HG02981 (cell line): ENCODE measurements at regions not wholly inside any gene's neighbourhood (a gene's known extent, or its start where the extent isn't known, plus 50 kb on each side); places are given as distances from the start of the nearest gene placed in this dataset.

ENCODE experiments used
- ATAC-seq: cut with Tn5 transposase; IDR thresholded peaks from one replicate; pipeline ENCODE4 v1.9.1; 2021; ENCODE audit warnings: mild to moderate bottlenecking, moderate library complexity; ENCODE audit not compliant: unreplicated experiment

DNA sequence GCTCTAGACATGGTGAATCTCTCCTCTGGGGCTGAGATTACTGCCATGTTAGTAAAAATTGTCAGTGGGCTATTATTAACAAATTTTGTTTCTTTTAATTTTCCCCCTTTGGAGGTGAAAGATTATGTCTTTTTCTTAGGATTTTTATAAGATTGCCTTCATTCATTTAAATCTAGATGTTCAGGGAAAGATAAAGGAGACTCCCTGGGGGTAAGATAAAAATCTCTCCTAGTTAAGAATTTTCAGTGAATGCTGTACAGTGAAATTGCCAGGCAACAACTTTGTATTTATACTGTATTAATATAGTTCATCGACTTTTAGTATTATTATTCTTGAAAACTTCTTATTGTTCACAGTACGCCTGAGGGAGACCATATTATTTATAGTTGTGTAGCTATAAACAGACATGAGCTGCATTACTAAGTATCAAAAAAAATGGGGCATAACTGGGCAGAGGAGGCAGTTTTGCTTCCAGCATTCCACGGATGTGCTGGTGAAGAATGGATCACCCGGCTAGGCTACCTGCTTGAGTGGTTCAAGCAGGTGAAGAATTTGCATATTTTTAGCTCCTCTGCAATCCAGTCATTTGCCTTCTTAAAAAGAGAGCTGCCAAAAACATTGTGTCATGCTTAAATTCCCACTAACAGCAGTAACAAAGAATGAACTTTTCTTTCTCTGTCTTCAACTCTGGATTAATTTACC lies 552.1 kb downstream of the DNAJB9 start:
- no peak for ATAC-seq

DNA sequence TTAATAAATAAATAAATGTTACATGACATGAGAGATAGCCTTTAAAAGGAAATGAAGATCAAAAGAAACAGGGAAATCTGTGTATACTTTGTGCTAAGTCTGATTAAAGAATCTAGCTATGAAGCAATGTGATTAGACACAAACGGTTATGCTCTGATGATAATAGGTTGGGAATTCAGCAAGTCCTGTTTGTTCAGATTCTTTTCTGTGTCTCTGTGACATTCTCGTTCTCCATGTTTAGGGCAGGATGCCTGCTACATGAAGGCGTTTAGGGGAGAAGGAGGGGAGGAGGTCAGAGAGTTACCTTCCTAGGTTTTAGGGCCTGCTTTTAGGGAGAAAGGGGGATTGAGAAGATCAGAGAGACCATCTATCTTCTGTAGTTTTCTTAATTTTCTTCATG lies 555.3 kb downstream of the DNAJB9 start:
- ATAC-seq = no peak

DNA sequence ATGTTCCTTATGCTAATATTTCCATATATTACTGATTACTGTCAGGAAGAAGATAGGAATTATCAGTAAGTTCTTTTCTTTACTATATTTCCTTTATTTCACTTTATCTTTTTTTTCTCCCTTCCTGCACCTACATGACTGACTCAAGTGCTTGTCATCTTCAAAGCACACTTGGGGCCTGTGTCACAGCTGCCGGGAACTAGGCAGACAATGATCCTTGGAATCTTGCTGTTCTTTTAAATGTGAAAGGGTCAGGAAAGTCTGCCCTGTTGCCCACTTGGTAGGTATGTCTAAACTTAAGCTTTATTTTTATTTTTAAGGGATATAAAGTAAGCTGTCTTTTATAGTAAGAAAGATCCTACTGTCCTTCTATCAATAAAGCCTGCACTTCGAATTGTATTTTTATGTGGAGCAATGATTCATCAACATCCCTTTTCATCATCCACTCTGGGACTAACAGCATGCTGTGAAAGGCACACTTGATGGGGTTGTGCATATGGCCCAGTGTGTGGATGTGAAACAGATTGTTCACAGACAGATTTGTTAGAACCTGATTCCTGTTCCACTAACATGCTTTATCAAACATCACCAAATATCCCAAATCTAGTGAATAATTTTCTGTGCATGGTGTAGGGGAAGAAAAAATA lies 556.9 kb downstream of the DNAJB9 start:
- no peak for ATAC-seq

DNA sequence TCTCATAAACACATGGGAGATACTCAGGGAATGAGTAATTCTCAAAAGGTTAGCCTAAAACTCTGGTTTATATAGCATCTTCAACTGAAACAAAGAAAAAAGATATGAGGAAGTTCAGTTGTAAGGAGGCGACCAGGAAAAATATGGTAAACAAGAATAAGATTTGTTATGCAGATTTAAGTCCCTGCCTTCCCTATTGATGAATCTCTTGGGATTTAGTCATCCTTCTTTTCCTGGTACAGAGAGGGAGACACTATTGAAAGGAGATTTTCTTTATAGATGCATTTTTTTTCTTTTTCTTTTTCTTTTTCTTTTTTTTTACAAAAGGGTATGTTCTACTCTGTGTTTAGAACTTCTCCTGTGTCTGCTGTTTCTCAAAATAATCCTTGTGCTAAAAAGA lies 557.5 kb downstream of the DNAJB9 start:
- ATAC-seq = no peak

DNA sequence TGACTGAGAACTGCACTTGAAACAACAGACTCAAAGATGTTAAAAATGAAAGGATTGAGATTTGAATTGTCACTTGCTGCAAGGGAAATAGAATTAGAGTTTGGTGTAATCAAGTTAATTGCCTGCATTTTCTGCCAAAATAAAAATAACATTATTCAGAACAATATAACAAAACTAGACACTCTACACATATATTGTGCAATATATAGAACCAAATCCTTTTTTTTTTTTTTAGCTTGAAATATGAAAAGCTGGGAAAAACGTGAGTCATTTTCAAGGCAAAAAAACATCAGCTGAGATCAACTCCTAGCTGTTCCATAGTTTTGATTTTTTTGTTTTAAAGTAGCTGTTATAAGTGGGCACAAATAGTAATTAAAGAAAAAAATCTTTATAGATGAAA lies 561.5 kb downstream of the DNAJB9 start:
- ATAC-seq = no peak

DNA sequence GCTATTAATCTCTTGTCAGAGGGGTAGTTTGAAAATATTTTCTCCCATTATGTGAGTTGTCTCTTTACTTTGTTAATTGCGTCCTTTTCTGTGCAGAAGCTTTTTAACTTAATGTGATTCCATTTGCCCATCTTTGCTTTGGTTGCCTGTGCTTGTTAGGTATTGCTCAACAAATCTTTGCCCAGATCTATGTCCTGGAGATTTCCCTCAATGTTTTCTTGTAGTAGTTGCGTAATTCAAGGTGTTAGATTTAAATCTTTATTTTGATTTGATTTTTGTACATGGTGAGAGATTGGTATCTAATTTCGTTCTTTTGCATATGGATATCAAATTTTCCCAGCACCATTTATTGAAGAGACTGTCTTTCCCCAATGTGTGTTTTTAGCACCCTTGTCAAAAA lies 567.2 kb downstream of the DNAJB9 start:
- ATAC-seq = no peak

DNA sequence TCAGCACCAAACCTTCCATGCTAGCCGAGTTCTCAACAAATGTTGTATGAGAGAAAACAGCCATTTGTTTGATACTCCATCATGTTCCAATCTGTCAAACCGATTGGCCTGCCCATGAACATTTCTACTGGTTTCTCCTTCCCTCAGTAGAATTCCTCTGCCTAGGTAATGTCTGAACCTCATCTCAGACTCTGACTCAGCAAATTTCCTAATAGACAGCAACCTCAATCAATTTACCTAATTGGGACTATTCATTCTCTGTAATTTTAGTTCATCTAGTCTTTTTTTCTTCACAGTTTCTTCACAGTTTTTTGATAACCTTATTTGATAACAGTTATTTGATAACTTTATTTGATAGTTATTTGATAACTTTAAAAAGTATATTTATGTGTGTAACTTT lies 585.1 kb downstream of the DNAJB9 start:
- ATAC-seq = no peak

DNA sequence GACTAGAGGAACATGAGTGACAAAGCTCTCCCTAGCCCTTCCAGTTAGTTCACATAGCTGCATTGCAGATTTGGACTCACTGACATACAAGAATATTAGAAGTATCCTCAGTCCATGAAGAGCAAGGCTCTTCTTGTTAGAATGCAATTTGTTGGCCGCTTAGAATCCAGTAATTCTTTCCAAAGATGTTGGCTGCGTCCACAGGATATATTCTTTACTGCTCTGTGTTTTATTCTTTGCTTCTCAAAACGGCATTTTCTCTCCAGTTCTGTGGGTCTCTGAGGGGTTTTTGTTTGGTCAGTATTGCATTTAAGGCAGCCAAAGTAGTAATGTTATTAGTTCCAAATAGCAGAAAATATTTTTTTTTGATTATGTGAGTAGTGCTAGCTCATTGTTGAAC lies 588.6 kb downstream of the DNAJB9 start:
- ATAC-seq = no peak

DNA sequence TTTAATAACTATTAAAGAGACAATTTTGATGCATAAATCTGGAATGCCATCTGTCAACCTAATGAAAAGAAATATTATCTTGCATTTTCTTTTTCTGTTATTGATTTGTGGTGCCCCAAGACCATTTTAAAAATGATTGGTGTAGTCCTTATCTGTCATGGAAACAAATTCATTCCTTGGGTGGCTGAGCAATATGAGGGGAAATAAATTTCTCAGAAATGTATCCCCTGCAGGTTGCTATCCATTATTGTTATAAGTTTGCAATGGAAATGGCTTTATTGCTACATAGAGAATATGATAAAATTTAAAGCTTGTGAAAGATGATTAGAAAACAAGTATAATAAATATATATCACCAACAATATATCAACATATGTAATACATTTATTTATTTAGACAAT lies 607.0 kb downstream of the DNAJB9 start:
- ATAC-seq = no peak

DNA sequence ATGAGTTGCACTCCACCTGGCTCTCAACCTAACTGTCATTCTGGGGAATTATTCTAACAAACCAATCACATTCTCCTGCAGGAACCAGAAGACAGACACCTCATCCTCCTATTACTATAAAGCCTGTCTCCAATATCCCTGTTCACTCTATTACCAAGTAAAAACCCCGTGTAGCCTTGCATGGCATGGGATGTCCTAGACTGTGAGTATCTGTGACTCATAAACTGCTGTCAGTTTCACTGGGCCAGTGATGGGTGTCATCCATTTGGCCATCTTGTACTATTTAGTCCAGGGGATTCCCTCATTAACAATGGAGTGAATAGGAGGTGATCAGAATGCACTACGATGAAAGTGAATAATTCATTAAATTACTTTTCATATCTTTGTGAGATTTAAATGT lies 608.7 kb downstream of the DNAJB9 start:
- no peak for ATAC-seq

DNA sequence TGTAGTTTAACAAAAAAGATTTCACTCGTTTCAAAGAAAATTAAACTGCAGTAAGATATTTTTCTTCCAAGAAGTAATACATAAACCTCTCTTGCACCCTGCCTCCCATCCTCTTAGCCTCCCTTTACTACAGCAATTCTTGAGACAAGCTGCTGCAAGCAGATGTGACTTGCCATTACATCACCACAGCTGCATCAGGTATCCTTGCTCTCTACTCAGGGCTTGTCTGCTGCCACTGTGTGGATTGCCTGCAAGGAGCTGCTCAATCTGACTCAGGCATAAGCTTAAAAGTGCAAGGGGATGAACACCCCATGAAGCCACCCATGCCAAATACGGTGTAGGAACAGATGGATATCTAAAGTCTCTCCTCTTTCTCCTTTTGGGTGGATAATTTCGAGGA lies 609.9 kb downstream of the DNAJB9 start:
- no peak for ATAC-seq

DNA sequence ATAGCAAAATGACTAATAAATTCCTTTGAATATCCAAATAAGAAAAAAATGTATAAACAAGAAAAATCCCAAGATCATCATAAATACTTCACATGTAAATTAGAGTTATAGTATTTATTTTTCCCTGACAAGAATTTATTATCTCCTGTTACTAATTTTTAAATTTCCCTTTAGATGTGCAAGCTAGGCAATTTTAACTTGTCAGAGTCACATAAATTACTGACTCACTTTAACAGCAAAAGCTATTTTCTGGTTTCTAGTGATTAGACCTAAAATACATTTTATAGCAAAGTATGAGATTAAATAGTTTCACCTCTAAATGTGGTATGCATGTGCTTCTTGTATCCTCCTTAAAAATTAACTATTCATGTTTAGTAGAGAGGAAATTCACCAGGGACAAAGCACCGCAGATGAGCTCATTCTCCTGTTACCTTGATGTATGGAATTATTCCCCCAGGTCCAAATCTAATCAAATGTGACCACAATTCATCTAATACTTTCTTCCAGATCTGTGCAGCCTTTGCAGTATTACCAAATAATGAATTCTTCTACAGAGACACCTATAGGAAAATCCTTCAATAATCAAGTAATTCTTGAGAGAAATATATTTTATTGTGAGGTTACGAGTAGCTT lies 621.2 kb downstream of the DNAJB9 start:
- ATAC-seq = no peak

DNA sequence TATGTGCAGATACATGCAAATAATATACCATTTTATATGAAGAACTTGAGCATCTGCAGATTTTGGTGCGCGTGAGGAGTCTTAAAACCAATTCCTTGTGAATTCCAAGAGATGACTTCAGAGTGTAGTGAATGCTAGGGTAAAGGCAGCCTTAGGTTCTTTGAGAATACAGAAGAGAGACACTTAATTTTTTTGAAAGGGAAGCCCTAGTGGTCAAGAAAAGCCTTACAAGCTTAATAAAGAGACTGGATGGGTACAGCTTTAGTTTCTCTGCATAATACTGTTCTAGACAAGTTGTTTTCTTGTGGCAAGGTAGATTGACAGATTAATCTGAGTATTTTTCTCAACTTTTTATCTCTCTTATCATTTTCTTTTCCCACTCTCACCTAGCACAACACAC lies 636.5 kb downstream of the DNAJB9 start:
- no peak for ATAC-seq

DNA sequence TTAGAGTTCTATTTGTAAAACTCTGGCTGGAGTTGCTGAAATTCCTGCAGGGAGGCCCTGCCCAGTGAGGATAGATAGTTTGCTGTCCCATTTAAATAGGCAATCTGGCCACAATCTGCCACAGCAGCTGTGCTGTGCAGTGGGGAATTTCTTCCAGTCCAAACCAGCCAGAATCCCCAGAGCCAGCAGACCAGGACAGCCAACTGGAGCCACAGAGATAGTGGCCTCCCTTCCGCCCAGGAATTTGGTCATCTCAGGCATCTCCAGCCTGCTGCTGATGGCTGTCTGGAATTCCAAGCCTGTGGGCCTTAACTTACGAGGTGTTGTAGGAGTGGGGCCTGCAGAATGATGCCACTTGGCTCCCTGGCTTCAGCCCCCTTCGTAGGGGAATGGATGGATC lies 643.4 kb downstream of the DNAJB9 start:
- ATAC-seq = no peak

DNA sequence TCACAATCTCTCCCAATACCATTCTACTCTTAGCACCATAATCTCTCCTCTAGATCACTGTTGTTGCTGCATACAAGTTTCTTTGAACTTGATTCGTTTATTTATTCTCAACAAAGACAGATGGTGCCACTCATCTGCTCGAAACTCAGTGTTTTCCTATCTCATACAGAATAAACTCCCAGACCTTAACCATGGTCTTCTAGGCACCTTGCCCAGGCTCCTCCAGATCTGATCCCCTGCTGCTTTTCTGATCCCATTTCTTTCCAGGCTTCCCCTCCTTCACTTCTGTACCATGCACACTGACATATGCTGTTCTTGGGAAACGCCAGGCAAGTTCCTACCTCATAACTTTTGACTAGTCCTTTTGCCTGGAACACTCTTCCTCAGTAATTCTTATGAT lies 645.7 kb downstream of the DNAJB9 start:
- ATAC-seq = no peak

DNA sequence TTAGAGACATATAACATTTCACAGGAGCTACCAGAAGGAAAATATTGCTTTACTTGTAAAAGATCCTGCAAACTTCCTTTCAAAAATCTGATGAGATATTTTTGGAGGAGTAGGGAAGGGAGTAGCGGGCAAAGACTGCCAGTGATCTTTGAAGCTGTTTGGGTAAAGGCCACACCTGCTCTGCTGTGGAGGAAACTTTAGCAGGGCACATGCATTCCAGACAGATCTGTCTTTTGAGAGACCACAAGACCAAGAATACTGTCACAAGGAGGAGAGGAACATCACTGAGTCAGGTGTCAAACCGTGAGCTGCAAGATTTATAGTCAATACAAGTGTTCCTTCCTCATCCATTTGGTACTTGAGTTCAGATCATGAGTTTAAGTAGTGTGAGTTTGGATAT lies 654.4 kb downstream of the DNAJB9 start:
- ATAC-seq = no peak

DNA sequence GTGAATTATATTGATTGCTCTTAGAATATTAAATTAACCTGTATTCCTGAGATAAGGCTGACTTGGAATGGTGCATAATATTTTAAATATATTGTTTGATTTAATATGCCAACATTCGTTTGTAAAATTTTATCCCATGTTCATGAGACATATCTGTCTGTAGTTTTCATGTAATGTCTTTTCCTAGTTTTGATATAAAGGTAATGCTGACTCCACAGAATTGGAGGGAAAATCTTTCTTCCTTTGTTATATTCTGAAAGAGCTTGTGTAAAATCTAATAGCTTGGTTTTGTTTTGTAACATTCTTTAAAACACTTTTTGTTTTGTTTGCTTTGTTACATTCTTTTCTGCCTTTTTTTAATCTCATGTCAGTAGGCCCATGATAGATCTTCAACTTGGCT lies 657.0 kb downstream of the DNAJB9 start:
- ATAC-seq = no peak

DNA sequence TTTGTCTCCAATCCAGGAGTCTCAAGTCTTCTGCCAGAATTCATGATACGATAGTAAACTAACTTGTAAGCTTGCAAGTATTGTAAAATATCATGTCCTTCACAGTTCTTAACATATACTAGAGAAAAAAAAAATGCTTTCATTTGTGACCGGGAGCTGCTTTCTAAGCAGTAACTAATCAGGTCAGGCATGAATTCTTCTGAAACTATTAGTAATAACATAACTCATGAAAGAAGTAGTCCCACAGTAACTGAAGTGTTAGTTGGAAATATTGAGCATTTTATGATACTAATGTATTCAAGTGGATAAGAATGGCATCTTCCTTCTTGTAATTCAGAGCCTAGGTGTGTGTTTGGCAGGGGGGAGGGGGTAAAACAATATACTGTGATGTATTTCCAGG lies 665.6 kb downstream of the DNAJB9 start:
- ATAC-seq = peak; percentile 56

DNA sequence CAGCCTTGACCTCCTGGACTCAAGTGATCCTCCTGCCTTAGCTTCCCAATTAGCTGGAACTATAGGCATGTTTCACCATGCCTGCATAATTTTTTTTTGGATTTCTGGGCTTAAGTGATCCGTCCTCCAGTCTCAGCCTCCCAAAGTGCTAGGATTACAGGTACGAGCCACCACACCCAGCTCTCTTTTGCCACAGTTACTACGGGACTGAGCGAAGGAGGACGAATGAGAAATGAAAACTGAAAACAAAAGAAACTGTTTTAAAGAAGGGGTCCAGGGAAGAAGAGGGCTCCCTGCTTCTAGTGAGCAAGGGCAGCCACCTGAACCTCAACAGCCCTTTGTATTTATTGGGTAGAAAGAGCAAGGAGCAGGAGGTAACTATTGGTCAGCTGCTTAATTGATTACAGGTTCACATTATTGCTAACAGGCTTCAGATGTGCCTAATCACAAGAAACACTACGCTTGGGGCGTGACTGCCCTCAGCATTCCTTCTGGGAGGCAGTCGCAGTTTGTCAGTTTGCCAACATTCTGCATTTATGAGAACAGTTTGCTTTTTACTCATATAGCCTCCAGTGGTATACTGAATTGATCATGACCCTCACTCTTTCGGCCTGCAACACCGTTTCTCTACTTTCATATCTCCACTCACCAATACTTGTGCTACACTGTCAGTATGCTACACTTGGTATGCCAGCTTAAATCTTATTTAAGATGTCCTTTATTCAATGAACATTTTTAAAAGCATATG lies 676.8 kb downstream of the DNAJB9 start:
- ATAC-seq = no peak

DNA sequence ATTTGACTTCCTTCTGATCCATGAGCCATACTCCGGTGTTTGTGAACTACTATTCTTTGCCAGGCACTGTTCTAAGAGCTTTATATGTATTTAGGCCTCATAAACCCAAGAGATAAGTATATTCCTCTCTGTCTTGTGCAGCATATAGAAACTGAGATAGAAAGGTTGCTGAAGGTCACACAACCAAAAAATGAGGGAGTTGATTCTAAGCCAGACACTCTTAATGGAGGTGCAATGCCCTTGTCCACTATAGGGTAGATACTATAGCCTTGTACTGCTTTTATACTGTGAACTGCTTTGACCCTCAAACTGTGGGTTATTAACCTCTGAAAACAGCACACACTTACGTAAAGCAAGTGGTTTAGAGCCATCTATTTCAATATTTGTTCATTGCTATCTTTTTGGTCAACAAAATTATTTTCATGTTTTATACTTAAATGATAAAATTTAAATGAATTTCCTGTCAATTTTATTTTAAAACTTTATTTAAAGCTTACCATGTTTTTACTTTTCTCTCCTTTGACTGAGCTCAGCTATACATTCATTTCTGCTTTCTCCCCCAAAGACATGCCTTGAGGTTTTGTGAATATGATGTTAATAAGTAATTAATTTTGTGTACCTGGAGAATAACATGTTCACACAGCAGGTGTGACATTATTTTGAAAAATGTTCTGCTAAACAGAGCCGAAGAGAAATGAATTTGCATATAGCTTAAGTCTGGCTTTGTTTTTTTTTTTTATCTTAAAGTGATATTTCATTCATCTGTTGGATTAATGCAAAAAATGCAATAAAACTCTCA lies 687.3 kb downstream of the DNAJB9 start:
- peak; percentile 53 for ATAC-seq

DNA sequence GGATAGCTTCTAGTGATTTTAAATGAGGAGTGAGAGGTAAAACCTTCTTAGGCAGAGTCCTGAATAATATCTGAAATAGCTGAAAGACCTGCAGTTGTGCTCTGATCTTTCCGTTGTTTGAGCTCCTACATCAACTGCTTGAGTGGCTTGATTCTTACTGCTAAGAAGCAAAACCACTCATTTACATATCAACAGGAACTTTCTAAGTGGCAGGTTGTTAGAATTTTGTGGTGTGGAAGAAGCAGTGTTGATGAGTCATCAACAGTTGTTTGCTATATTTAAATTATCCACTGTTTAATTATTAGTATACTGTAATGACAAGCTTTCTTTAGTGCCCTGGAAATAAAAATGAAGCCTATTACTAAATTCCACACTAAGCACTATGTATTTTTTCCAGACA lies 689.5 kb downstream of the DNAJB9 start:
- ATAC-seq = peak; percentile 89
